Esophagus squamous epithelium (tissue), 4 donors: ENCODE measurements at regions not wholly inside any gene's neighbourhood (a gene's known extent, or its start where the extent isn't known, plus 50 kb on each side); places are given as distances from the start of the nearest gene placed in this dataset.

Experiments
- CTCF ChIP-seq, 6 experiments: fragments of 450-650 bp in 4 of 6; fragments of 200-600 bp in 2 of 6; sonication (generic) in 2 of 6; IDR thresholded peaks; one replicate each; pipeline ENCODE4 v1.5.1; 2016 to 2019; ENCODE audit warnings: antibody characterized with exemption in 6 of 6, mild to moderate bottlenecking in 4 of 6, moderate library complexity in 4 of 6
- POLR2A ChIP-seq, 4 donors: fragments of 450-650 bp; IDR thresholded peaks; one replicate each; pipeline ENCODE4 v1.6.1; 2017; ENCODE audit warnings: antibody characterized with exemption in 4 of 4, mild to moderate bottlenecking in 4 of 4, moderate library complexity in 3 of 4

- TF ChIP-seq CTCF (IDR thresholded peaks at IDR 0.05) = no peak
- no peak for TF ChIP-seq POLR2A (IDR thresholded peaks at IDR 0.05)
These were observed 498.0 kb upstream of the CFAP20DC start for GRCh38 chr3:59547874-59548273.
